GM12892 (cell line): ENCODE measurements at regions not wholly inside any gene's neighbourhood (a gene's known extent, or its start where the extent isn't known, plus 50 kb on each side); places are given as distances from the start of the nearest gene placed in this dataset.
A peak's percentile ranks its signal among the peaks of the same experiment; 100 is the strongest.

ENCODE experiments used
- DNase-seq: peaks from one replicate; pipeline ENCODE4 v3.0.0; 2011; ENCODE audit not compliant: insufficient read length
- FAIRE-seq: peaks from 2 replicates; lab custom pipeline; 2011; peaks lifted over from hg19 to GRCh38; lab: Jason Lieb, UNC
- POLR2A ChIP-seq: IDR thresholded peaks from 2 replicates; pipeline ENCODE4 v1.6.1; 2011; ENCODE audit warnings: low read depth, low read length, control low read depth
- POLR2AphosphoS5 ChIP-seq: IDR thresholded peaks from 2 replicates; pipeline ENCODE4 v1.6.1; 2011; ENCODE audit warnings: low read depth, low read length, control low read depth
- TAF1 ChIP-seq: IDR thresholded peaks from 2 replicates; pipeline ENCODE4 v1.6.1; 2011; ENCODE audit warnings: low read depth, mild to moderate bottlenecking, control low read depth, low read length, borderline replicate concordance

- DNase-seq (no peak), FAIRE-seq (no peak)
- TF ChIP-seq POLR2A (no peak), TAF1 (no peak), POLR2AphosphoS5 (no peak)
These were observed 53.8 kb upstream of the PSEN2 start for GRCh38 chr1:226816576-226816975.

- DNase-seq, result no peak
- no peak for FAIRE-seq
- TF ChIP-seq POLR2AphosphoS5, result no peak
- no peak for TF ChIP-seq POLR2A
- TF ChIP-seq TAF1, result no peak
These were observed 55.5 kb upstream of the PSEN2 start for GRCh38 chr1:226814751-226815537.

GRCh38 chr1:226813671-226814591 is 56.5 kb upstream of the PSEN2 start:
- no peak for FAIRE-seq
- no peak for DNase-seq
- no peak for TF ChIP-seq POLR2AphosphoS5
- no peak for TF ChIP-seq TAF1
- no peak for TF ChIP-seq POLR2A

DNA sequence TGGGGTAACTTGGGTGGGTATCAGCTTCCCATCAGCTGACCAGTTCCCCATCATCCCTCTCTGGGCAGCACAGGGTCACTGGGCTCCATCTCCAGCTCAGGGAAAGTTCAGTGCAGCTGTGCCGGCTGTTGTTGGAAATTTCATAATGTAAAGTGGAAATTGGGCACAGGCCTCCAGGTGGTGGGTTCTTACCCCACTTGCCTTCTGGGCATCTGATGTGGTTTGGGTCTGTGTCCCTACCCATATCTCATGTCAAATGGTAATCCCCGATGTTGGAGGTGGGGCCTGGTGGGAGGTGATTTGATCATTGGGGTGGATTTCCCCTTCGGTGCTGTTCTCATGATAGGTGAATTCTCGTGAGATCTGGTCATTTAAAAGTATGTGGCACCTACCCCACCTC is 59.7 kb upstream of the PSEN2 start:
- no peak for FAIRE-seq
- TF ChIP-seq TAF1 (no peak), POLR2A (no peak), POLR2AphosphoS5 (no peak)

GRCh38 chr1:226809785-226810571 is 60.4 kb upstream of the PSEN2 start:
- TF ChIP-seq TAF1 (no peak), POLR2AphosphoS5 (no peak), POLR2A (no peak)
- FAIRE-seq, result no peak
- DNase-seq, result no peak

More for the DNA sequence above, 59.7 kb upstream of the PSEN2 start:
- no peak for DNase-seq

GRCh38 chr1:226808501-226808900 is 61.9 kb upstream of the PSEN2 start:
- no peak for DNase-seq
- FAIRE-seq, result no peak
- TF ChIP-seq POLR2AphosphoS5 (no peak), POLR2A (no peak), TAF1 (no peak)

DNA sequence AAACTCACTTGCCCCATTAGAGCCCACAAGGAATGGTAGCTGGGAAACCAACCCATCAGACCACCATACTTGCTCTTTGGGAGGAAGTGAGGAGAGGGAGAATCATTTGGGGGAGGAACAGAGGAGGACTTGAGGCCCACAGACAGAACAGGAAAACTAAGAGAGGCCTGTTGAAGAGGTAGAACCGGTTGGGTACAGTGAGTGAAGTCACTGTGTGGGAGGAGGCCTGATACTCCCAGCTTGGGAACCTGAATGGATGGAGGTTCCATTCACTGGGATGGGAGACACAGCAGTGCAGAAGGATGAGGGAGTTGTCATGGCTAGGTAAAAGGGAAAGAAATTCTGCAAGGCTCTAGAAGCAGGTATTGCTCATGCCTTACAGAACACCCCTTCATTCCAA is 63.4 kb upstream of the PSEN2 start:
- TF ChIP-seq POLR2A, result no peak
- FAIRE-seq (no peak), DNase-seq (no peak)

GRCh38 chr1:226804907-226805759 is 65.3 kb upstream of the PSEN2 start:
- TF ChIP-seq POLR2A, result no peak
- no peak for TF ChIP-seq POLR2AphosphoS5
- no peak for TF ChIP-seq TAF1
- DNase-seq (no peak), FAIRE-seq (peak; percentile 38)

DNA sequence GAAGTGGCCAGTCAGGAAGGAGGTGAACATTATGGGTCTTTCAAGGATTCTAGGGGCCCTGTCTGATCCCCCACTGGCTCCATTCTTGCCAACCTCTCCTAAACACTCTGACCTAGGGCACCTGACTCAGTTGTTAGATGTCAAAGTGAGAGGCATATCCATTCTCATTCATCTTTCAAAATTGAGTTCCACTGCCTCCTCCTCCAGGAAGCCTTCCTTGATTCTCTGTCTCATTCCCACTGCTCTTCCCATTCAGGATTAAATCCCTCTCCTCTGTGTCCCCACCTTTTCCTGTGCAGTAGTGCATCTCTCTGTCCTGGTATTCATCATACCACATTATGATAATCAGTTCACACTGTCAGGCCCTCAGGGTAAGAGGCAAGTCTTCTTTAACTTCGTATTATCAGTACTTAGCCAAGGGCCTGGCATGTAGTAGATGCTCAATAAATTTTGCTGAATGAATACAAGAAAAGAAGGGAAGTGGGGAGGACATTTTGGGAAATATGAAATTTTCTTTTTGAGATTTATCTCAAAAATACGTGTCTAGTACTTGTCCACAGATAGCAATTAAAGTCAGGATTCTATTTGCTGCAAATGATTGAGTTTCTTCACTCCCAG is 61.8 kb upstream of the ITPKB start:
- no peak for DNase-seq
- TF ChIP-seq TAF1 (no peak), POLR2A (no peak), POLR2AphosphoS5 (no peak)
- FAIRE-seq, result no peak

DNA sequence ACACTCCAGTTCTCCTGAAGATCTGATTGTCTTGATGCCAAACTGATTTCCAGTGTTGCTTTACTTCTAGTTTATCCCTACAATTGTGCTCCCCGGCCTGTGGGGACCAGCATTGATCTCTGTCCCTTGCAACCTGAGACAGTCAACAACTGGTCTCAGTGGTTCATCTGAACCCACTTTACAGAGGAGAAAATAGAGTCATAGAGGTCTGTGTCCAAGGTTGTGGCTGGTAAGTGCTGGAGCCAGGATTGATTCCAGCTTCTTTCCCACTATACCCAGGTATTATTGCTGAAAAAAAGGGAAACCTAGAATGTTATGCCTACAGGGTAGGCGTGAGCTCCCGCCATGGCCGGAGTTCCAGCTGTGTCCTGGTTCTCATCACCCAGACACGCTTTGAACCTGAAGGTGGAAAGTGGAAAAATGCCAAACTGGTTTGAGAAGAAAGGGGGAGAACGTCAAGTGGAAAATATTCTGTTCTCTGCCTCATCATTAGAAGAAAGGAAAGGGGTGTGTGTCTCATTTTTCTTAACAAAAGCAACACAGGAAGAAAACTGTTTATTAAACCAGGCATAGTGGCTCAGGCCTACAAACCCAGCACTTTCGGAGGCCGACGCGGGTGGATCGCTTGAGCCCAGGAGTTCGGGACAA is 60.7 kb upstream of the ITPKB start:
- FAIRE-seq, result no peak

More for the DNA sequence above, 60.7 kb upstream of the ITPKB start:
- no peak for DNase-seq
- no peak for TF ChIP-seq POLR2AphosphoS5
- no peak for TF ChIP-seq POLR2A
- no peak for TF ChIP-seq TAF1
